ENCODE measurements at regions not wholly inside any gene's neighbourhood (a gene's known extent, or its start where the extent isn't known, plus 50 kb on each side); places are given as distances from the start of the nearest gene placed in this dataset.

GRCh38 chr12:46676797-46677520, 148.8 kb downstream of the SLC38A4 start:
- H2BK5ac ChIP-seq (ENCODE audit: low read depth, low read length, poor library complexity, severe bottlenecking): no peak overlapping the region
- H3K27me3 ChIP-seq (ENCODE audit: control insufficient read depth in 1 of 2, insufficient read depth in 1 of 2, low read length in 2 of 2): no peaks in the 10 kb centered on the region
- H3K23ac ChIP-seq (ENCODE audit: low read length in 2 of 2): no peak overlapping the region
- H2BK15ac ChIP-seq (ENCODE audit: low read depth, poor library complexity, severe bottlenecking): no peak overlapping the region
- no peak overlapping the region for H2AK5ac ChIP-seq (ENCODE audit: low read length, severe bottlenecking)
- H4K8ac ChIP-seq (ENCODE audit: low read length): no peak overlapping the region
- no peak overlapping the region for H2AFZ ChIP-seq (ENCODE audit: low read depth, low read length)
- H3K4ac ChIP-seq (ENCODE audit: low read depth in 1 of 2, low read length in 2 of 2): peak overlapping the region in 1 of 2 experiments; percentile 8
- H2BK12ac ChIP-seq (ENCODE audit: low read length in 2 of 2): peak overlapping the region in 1 of 2 experiments; percentile 42
- no peak overlapping the region for H2BK120ac ChIP-seq (ENCODE audit: low read depth, low read length)
- no peak overlapping the region for H4K91ac ChIP-seq (ENCODE audit: low read length)
- H3K4me3 ChIP-seq (ENCODE audit: insufficient read depth in 1 of 2, low read depth in 1 of 2, low read length in 2 of 2): no peak overlapping the region
- no peaks in the 10 kb centered on the region for H3K79me1 ChIP-seq (replicated peaks; ENCODE audit: low read length, poor library complexity, severe bottlenecking)
- H3K4me2 ChIP-seq (ENCODE audit: low read length, poor library complexity, severe bottlenecking): no peak overlapping the region
- peaks cover 3% of the 10 kb centered on the region for H3K4me1 ChIP-seq (ENCODE audit: control insufficient read depth, insufficient read depth, low read depth, low read length)
- no peaks in the 10 kb centered on the region for H3K36me3 ChIP-seq (ENCODE audit: control insufficient read depth in 1 of 2, insufficient read depth in 2 of 2, low read depth in 1 of 2, low read length in 2 of 2)
- H3K9me3 ChIP-seq (ENCODE audit: control insufficient read depth, low read length): no peaks in the 10 kb centered on the region
- no peak for DNase-seq
- peak overlapping the region in 1 of 2 experiments; percentile 75 for H3K18ac ChIP-seq (ENCODE audit: low read depth in 1 of 2, low read length in 2 of 2)
- no peak overlapping the region for H3K27ac ChIP-seq (ENCODE audit: low read length, poor library complexity, severe bottlenecking)
- no peak overlapping the region for H3K9ac ChIP-seq (ENCODE audit: low read length)
- 98% methylated on average over 6 of the region's 7 CpGs for WGBS
- no peak overlapping the region for H3K14ac ChIP-seq (ENCODE audit: low read length in 2 of 2)

DNA sequence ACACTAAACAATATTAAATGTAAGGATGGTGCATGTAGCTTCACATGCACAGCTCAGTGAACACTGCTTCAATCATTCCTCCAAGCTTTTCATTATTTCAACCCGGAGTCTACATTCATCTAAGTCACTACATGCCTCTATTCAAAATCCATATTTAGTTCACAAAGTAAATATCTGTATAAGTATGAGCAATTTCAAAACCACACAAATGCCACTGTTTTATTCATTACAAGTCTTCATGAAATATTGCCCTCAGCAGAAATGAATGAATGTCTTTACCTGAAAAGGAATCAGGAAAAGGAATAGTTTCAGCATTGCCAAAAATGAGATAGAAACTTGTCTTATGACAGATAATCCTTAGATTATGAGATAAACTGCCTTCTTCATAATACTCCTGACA, 149.4 kb downstream of the SLC38A4 start:
- no peak for DNase-seq
- H3K79me1 ChIP-seq (replicated peaks; ENCODE audit: low read length, poor library complexity, severe bottlenecking): no peaks in the 10 kb centered on the region
- no peak overlapping the region for H2BK12ac ChIP-seq (ENCODE audit: low read length in 2 of 2)
- H3K14ac ChIP-seq (ENCODE audit: low read length in 2 of 2): no peak overlapping the region
- no peak overlapping the region for H2AK5ac ChIP-seq (ENCODE audit: low read length, severe bottlenecking)
- H4K8ac ChIP-seq (ENCODE audit: low read length): no peak overlapping the region
- no peaks in the 10 kb centered on the region for H3K27me3 ChIP-seq (ENCODE audit: control insufficient read depth in 1 of 2, insufficient read depth in 1 of 2, low read length in 2 of 2)
- no peaks in the 10 kb centered on the region for H3K9me3 ChIP-seq (ENCODE audit: control insufficient read depth, low read length)
- 100% methylated on average over 1 of the region's 1 CpG for WGBS
- H4K91ac ChIP-seq (ENCODE audit: low read length): no peak overlapping the region
- no peaks in the 10 kb centered on the region for H3K36me3 ChIP-seq (ENCODE audit: control insufficient read depth in 1 of 2, insufficient read depth in 2 of 2, low read depth in 1 of 2, low read length in 2 of 2)
- peaks cover 3% of the 10 kb centered on the region for H3K4me1 ChIP-seq (ENCODE audit: control insufficient read depth, insufficient read depth, low read depth, low read length)
- H3K9ac ChIP-seq (ENCODE audit: low read length): peak overlapping the region; percentile 55
- H3K18ac ChIP-seq (ENCODE audit: low read depth in 1 of 2, low read length in 2 of 2): no peak overlapping the region
- H2BK15ac ChIP-seq (ENCODE audit: low read depth, poor library complexity, severe bottlenecking): no peak overlapping the region
- no peak overlapping the region for H3K27ac ChIP-seq (ENCODE audit: low read length, poor library complexity, severe bottlenecking)
- no peak overlapping the region for H3K4me2 ChIP-seq (ENCODE audit: low read length, poor library complexity, severe bottlenecking)
- H2BK5ac ChIP-seq (ENCODE audit: low read depth, low read length, poor library complexity, severe bottlenecking): no peak overlapping the region
- no peak overlapping the region for H3K23ac ChIP-seq (ENCODE audit: low read length in 2 of 2)
- no peak overlapping the region for H2AFZ ChIP-seq (ENCODE audit: low read depth, low read length)
- no peak overlapping the region for H3K4ac ChIP-seq (ENCODE audit: low read depth in 1 of 2, low read length in 2 of 2)
- H2BK120ac ChIP-seq (ENCODE audit: low read depth, low read length): no peak overlapping the region
- no peak overlapping the region for H3K4me3 ChIP-seq (ENCODE audit: insufficient read depth in 1 of 2, low read depth in 1 of 2, low read length in 2 of 2)

DNA sequence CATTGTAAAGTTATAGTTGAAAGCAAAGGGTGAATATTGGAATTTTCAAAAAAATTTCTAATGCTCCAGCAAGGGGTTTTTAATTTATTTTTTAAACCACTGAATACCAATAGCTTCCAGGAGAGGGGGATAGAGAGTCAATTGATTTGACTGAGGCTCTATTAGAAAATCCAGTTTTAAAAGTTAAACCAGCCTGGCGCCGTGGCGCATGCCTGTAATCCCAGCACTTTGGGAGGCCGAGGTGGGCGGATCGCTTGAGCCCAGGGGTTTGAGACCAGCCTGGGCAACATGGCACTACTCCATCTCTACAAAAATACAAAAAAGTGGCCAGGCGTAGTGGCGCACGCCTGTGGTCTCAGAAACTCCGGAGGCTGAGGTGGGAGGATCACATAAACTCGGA, 150.1 kb downstream of the SLC38A4 start:
- H3K4me1 ChIP-seq (ENCODE audit: control insufficient read depth, insufficient read depth, low read depth, low read length): peaks cover 3% of the 10 kb centered on the region
- no peak overlapping the region for H3K4me3 ChIP-seq (ENCODE audit: insufficient read depth in 1 of 2, low read depth in 1 of 2, low read length in 2 of 2)
- peak overlapping the region; percentile 49 for H3K4me2 ChIP-seq (ENCODE audit: low read length, poor library complexity, severe bottlenecking)
- H3K27me3 ChIP-seq (ENCODE audit: control insufficient read depth in 1 of 2, insufficient read depth in 1 of 2, low read length in 2 of 2): no peaks in the 10 kb centered on the region
- no peak overlapping the region for H2BK120ac ChIP-seq (ENCODE audit: low read depth, low read length)
- no peak overlapping the region for H3K27ac ChIP-seq (ENCODE audit: low read length, poor library complexity, severe bottlenecking)
- H2AFZ ChIP-seq (ENCODE audit: low read depth, low read length): peak overlapping the region; percentile 63
- peak overlapping the region; percentile 75 for H4K91ac ChIP-seq (ENCODE audit: low read length)
- peak overlapping the region in 1 of 2 experiments; percentile 48 for H3K14ac ChIP-seq (ENCODE audit: low read length in 2 of 2)
- H2AK5ac ChIP-seq (ENCODE audit: low read length, severe bottlenecking): no peak overlapping the region
- H3K36me3 ChIP-seq (ENCODE audit: control insufficient read depth in 1 of 2, insufficient read depth in 2 of 2, low read depth in 1 of 2, low read length in 2 of 2): no peaks in the 10 kb centered on the region
- H3K18ac ChIP-seq (ENCODE audit: low read depth in 1 of 2, low read length in 2 of 2): peak overlapping the region; percentile 52 to 79
- 62% methylated on average over 11 of the region's 11 CpGs for WGBS
- no peak overlapping the region for H2BK5ac ChIP-seq (ENCODE audit: low read depth, low read length, poor library complexity, severe bottlenecking)
- peak overlapping the region in 1 of 2 experiments; percentile 95 for H2BK12ac ChIP-seq (ENCODE audit: low read length in 2 of 2)
- H3K9ac ChIP-seq (ENCODE audit: low read length): peak overlapping the region; percentile 65
- H3K9me3 ChIP-seq (ENCODE audit: control insufficient read depth, low read length): no peaks in the 10 kb centered on the region
- no peak overlapping the region for H3K23ac ChIP-seq (ENCODE audit: low read length in 2 of 2)
- H2BK15ac ChIP-seq (ENCODE audit: low read depth, poor library complexity, severe bottlenecking): no peak overlapping the region
- DNase-seq: peak; percentile 50
- H3K79me1 ChIP-seq (replicated peaks; ENCODE audit: low read length, poor library complexity, severe bottlenecking): no peaks in the 10 kb centered on the region
- H4K8ac ChIP-seq (ENCODE audit: low read length): no peak overlapping the region
- peak overlapping the region in 1 of 2 experiments; percentile 41 for H3K4ac ChIP-seq (ENCODE audit: low read depth in 1 of 2, low read length in 2 of 2)

- Histone ChIP-seq H3K4ac (ENCODE audit: low read depth in 1 of 2, low read length in 2 of 2) (no peak overlapping the region), H3K18ac (ENCODE audit: low read depth in 1 of 2, low read length in 2 of 2) (peak overlapping the region in 1 of 2 experiments; percentile 33), H2AFZ (ENCODE audit: low read depth, low read length) (no peak overlapping the region), H3K27me3 (ENCODE audit: control insufficient read depth in 1 of 2, insufficient read depth in 1 of 2, low read length in 2 of 2) (no peaks in the 10 kb centered on the region), H2BK5ac (ENCODE audit: low read depth, low read length, poor library complexity, severe bottlenecking) (no peak overlapping the region), H2BK120ac (ENCODE audit: low read depth, low read length) (no peak overlapping the region), H3K9ac (ENCODE audit: low read length) (peak overlapping the region; percentile 65), H4K8ac (ENCODE audit: low read length) (no peak overlapping the region), H2AK5ac (ENCODE audit: low read length, severe bottlenecking) (no peak overlapping the region), H4K91ac (ENCODE audit: low read length) (no peak overlapping the region), H3K4me1 (ENCODE audit: control insufficient read depth, insufficient read depth, low read depth, low read length) (peaks cover 3% of the 10 kb centered on the region), H2BK15ac (ENCODE audit: low read depth, poor library complexity, severe bottlenecking) (no peak overlapping the region), H3K14ac (ENCODE audit: low read length in 2 of 2) (no peak overlapping the region), H3K4me2 (ENCODE audit: low read length, poor library complexity, severe bottlenecking) (no peak overlapping the region), H3K79me1 (replicated peaks; ENCODE audit: low read length, poor library complexity, severe bottlenecking) (no peaks in the 10 kb centered on the region), H2BK12ac (ENCODE audit: low read length in 2 of 2) (no peak overlapping the region), H3K36me3 (ENCODE audit: control insufficient read depth in 1 of 2, insufficient read depth in 2 of 2, low read depth in 1 of 2, low read length in 2 of 2) (no peaks in the 10 kb centered on the region), H3K4me3 (ENCODE audit: insufficient read depth in 1 of 2, low read depth in 1 of 2, low read length in 2 of 2) (no peak overlapping the region), H3K27ac (ENCODE audit: low read length, poor library complexity, severe bottlenecking) (no peak overlapping the region), H3K9me3 (ENCODE audit: control insufficient read depth, low read length) (no peaks in the 10 kb centered on the region), H3K23ac (ENCODE audit: low read length in 2 of 2) (no peak overlapping the region)
- DNase-seq: no peak
- WGBS: 89% methylated on average over 3 of the region's 4 CpGs
Measured at GRCh38 chr12:46674800-46675199, 151.0 kb downstream of the SLC38A4 start.
